K562 (cell line): ENCODE measurements at regions not wholly inside any gene's neighbourhood (a gene's known extent, or its start where the extent isn't known, plus 50 kb on each side); places are given as distances from the start of the nearest gene placed in this dataset.

Experiments used
- ATAC-seq: fragments of 200-7000 bp; cut with Tn5 transposase; 3 replicates; pipeline ENCODE4 v1.9.1; 2020; ENCODE audit warnings: moderate library complexity
- BruUV-seq: library from RNA; stranded (reverse); fragments of 400-500 nt; replicated peaks from 2 replicates; lab custom pipeline; 2021; lab: Mats Ljungman, UMichigan
- CTCF ChIA-PET: fragments of 300-600 bp; formaldehyde crosslinking; extraction: SDS; loops from one replicate; lab custom pipeline; 2021; ENCODE audit warnings: low intra/inter-chr PET ratio; lab: Yijun Ruan, JAX
- POLR2A ChIA-PET: fragments of 300-600, 350-650 bp; sonication (Branson Sonifier 250); formaldehyde crosslinking; extraction: SDS; loops from one replicate; lab custom pipeline; 2021; ENCODE audit warnings: antibody characterized with exemption, inconsistent platforms; lab: Yijun Ruan, JAX
- DNase-seq, 4 experiments: peaks; one replicate each; pipeline versions ENCODE4 v3.0.0 to v3.0.0-alpha.2; 2011 to 2018; ENCODE audit warnings: low spot score in 3 of 4, mixed read lengths in 3 of 4; ENCODE audit errors: extremely low read depth in 1 of 4
- FAIRE-seq: peaks from 2 replicates; lab custom pipeline; 2011; peaks lifted over from hg19 to GRCh38; lab: Jason Lieb, UNC
- H2AFZ ChIP-seq: 2 replicates; pipeline ENCODE4 v1.6.0; 2011; ENCODE audit warnings: low read depth, low read length, control low read depth, inconsistent platforms
- H3K27ac ChIP-seq: fragments of 200-600 bp; 3 replicates; pipeline ENCODE4 v1.8.0; 2011; ENCODE audit warnings: low read depth, mild to moderate bottlenecking, control low read depth, inconsistent platforms, low read length, moderate library complexity, mixed read lengths; ENCODE audit errors: extremely low read depth
- H3K27me3 ChIP-seq, 2 experiments: fragments of 300-600 bp in 1 of 2; 2 replicates in 1 of 2; 3 replicates in 1 of 2; pipeline versions ENCODE4 v1.6.0 to v1.8.0; 2011; ENCODE audit warnings: inconsistent platforms in 2 of 2, low read length in 2 of 2, mild to moderate bottlenecking in 1 of 2, mixed read lengths in 1 of 2, moderate library complexity in 1 of 2; ENCODE audit not compliant: control insufficient read depth in 2 of 2, insufficient read depth in 2 of 2
- H3K36me3 ChIP-seq: fragments of 300-600 bp; 3 replicates; pipeline ENCODE4 v1.8.0; 2011; ENCODE audit warnings: mild to moderate bottlenecking, low read length, inconsistent platforms; ENCODE audit not compliant: control insufficient read depth, insufficient read depth
- H3K4me1 ChIP-seq, 2 experiments: fragments of 200-600 bp in 1 of 2; replicated peaks in 1 of 2; 2 replicates in 1 of 2; 3 replicates in 1 of 2; pipeline versions ENCODE4 v1.5.1 to v1.8.0; 2011; ENCODE audit warnings: inconsistent platforms in 2 of 2, low read length in 2 of 2, mild to moderate bottlenecking in 1 of 2, mixed read lengths in 1 of 2, moderate library complexity in 1 of 2; ENCODE audit not compliant: control insufficient read depth in 2 of 2, insufficient read depth in 2 of 2
- H3K4me2 ChIP-seq: 2 replicates; pipeline ENCODE4 v1.6.1; 2011; ENCODE audit warnings: low read length, control low read depth, inconsistent platforms, mixed read lengths; ENCODE audit not compliant: insufficient read depth
- H3K4me3 ChIP-seq: fragments of 200-600 bp; sonication (generic), shearing (Covaris generic); 2 replicates; pipeline ENCODE4 v1.5.1; 2016; ENCODE audit warnings: control low read depth, inconsistent platforms
- H3K79me2 ChIP-seq: fragments of 200-600 bp; 3 replicates; pipeline ENCODE4 v1.8.0; 2011; ENCODE audit warnings: low read length, inconsistent platforms; ENCODE audit not compliant: control insufficient read depth, insufficient read depth
- H3K9ac ChIP-seq, 2 experiments: 2 replicates each; pipeline versions ENCODE4 v1.6.0 to v1.6.1; 2011; ENCODE audit warnings: low read depth in 2 of 2, low read length in 2 of 2, control low read depth in 1 of 2, inconsistent platforms in 1 of 2, mild to moderate bottlenecking in 1 of 2, mixed read lengths in 1 of 2; ENCODE audit not compliant: insufficient read depth in 1 of 2
- H3K9me1 ChIP-seq: one replicate; pipeline ENCODE4 v1.6.0; 2011; ENCODE audit warnings: inconsistent platforms, mild to moderate bottlenecking, low read length, moderate library complexity; ENCODE audit not compliant: control insufficient read depth, insufficient read depth
- H3K9me3 ChIP-seq: replicated peaks from 2 replicates; pipeline ENCODE4 v1.5.1; 2011; ENCODE audit warnings: low read depth, low read length, inconsistent platforms; ENCODE audit not compliant: control insufficient read depth, insufficient read depth
- H4K20me1 ChIP-seq: replicated peaks from 2 replicates; pipeline ENCODE4 v1.6.1; 2011; ENCODE audit warnings: low read length, inconsistent platforms, mixed read lengths; ENCODE audit not compliant: control insufficient read depth, insufficient read depth
- CHD2 ChIP-seq: IDR thresholded peaks from 2 replicates; pipeline ENCODE4 v1.6.1; 2011; ENCODE audit warnings: low read depth, low read length
- HCFC1 ChIP-seq: IDR thresholded peaks from 2 replicates; pipeline ENCODE4 v1.6.1; 2012; ENCODE audit warnings: low read depth, low read length, improper control_type of control experiment
- HMGN3 ChIP-seq: IDR thresholded peaks from 2 replicates; pipeline ENCODE4 v1.6.1; 2011; ENCODE audit warnings: borderline replicate concordance, low read depth, mild to moderate bottlenecking, mixed read lengths, low read length; ENCODE audit not compliant: insufficient read length; ENCODE audit errors: extremely low read depth
- HNRNPK ChIP-seq: fragments of 200-400 bp; formaldehyde crosslinking; IDR thresholded peaks from one replicate; pipeline ENCODE4 v1.6.1; 2018; ENCODE audit warnings: mild to moderate bottlenecking, low read depth, low read length; ENCODE audit not compliant: poor library complexity, severe bottlenecking
- KAT2B ChIP-seq: IDR thresholded peaks from one replicate; pipeline ENCODE4 v1.6.1; 2012; ENCODE audit warnings: low read depth, mild to moderate bottlenecking, control low read depth, inconsistent platforms, low read length, moderate library complexity
- MLLT1 ChIP-seq, 2 experiments: fragments of 450-650 bp; IDR thresholded peaks; 2 replicates each; pipeline ENCODE4 v1.6.1; 2016
- MYC ChIP-seq, 2 experiments: fragments of 250-450 bp in 1 of 2; sonication (Bioruptor Pico) in 1 of 2; IDR thresholded peaks; 2 replicates each; pipeline versions ENCODE4 v1.5.1 to v1.6.1; 2012 to 2021; ENCODE audit warnings: low read depth in 2 of 2, borderline replicate concordance in 1 of 2, improper control_type of control experiment in 1 of 2, low read length in 1 of 2, mild to moderate bottlenecking in 1 of 2, moderate library complexity in 1 of 2
- SMAD1 ChIP-seq: fragments of 150-350 bp; IDR thresholded peaks from 2 replicates; pipeline ENCODE4 v1.6.1; 2014; ENCODE audit warnings: low read length, low read depth; ENCODE audit not compliant: partially characterized antibody
- SRSF7 ChIP-seq: fragments of 200-400 bp; formaldehyde crosslinking; optimal IDR thresholded peaks from 2 replicates; pipeline ENCODE3; 2017; ENCODE audit warnings: mild to moderate bottlenecking, low read depth, low read length
- ZMIZ1 ChIP-seq, 2 experiments: fragments of 150-350 bp in 1 of 2; IDR thresholded peaks; 2 replicates each; pipeline ENCODE4 v1.6.1; 2012 to 2016; ENCODE audit warnings: low read depth in 2 of 2, low read length in 2 of 2, mild to moderate bottlenecking in 1 of 2, moderate library complexity in 1 of 2
- ZNF561 ChIP-seq: fragments of 450-650 bp; formaldehyde crosslinking; conservative IDR thresholded peaks from 2 replicates; pipeline ENCODE4 v1.4.0; 2020; ENCODE audit warnings: mild to moderate bottlenecking, moderate library complexity
- WGBS: fragments of 100-300 bp; shearing (Covaris generic); methylation state at CpG from one replicate; pipeline ENCODE4 v1.1.6; 2016; ENCODE audit warnings: low coverage, mixed read lengths; ENCODE audit not compliant: insufficient coverage; ENCODE audit errors: missing lambda C conversion rate; 5-methylcytosine and 5-hydroxymethylcytosine counted together
- in situ Hi-C: fragments of 300-500 bp; cut with MboI; formaldehyde crosslinking; loops from 4 replicates; pipeline ENCODE4 v1.15.0; 2018; ENCODE audit warnings: inconsistent platforms, mixed read lengths
- intact Hi-C: fragments of 100-400 bp; cut with micrococcal nuclease; formaldehyde crosslinking; loops from 2 replicates; pipeline ENCODE4 v1.14.2; 2022
- TF ChIP-seq, protein P1 (sequence below): fragments of 450-650 bp; IDR thresholded peaks from 2 replicates; pipeline ENCODE4 v1.6.1; 2016
- TF ChIP-seq, protein P2 (sequence below), 2 experiments: IDR thresholded peaks; 2 replicates each; pipeline ENCODE4 v1.6.1; 2012; ENCODE audit warnings: improper control_type of control experiment in 2 of 2, low read depth in 2 of 2, low read length in 2 of 2, borderline replicate concordance in 1 of 2

GRCh38 chr6:8556370-8557013, 121.1 kb upstream of the SLC35B3 start:
- Histone ChIP-seq H3K4me1 (no peaks in the 10 kb centered on the region), H3K27me3 (no peaks in the 10 kb centered on the region), H3K27ac (no peak overlapping the region), H3K79me2 (no peaks in the 10 kb centered on the region), H3K9me1 (no peaks in the 10 kb centered on the region), H3K9ac (no peak overlapping the region), H3K4me2 (no peak overlapping the region), H3K9me3 (no peaks in the 10 kb centered on the region), H3K36me3 (no peaks in the 10 kb centered on the region), H2AFZ (no peak overlapping the region), H3K4me3 (no peak overlapping the region), H4K20me1 (no peaks in the 10 kb centered on the region)
- ATAC-seq, result no peak
- intact Hi-C loops, result no loop called here
- FAIRE-seq, result no peak
- in situ Hi-C loops, result no loop called here
- no TSS peak for BruUV-seq
- CTCF ChIA-PET, result no interaction called here
- DNase-seq, result no peak
- POLR2A ChIA-PET, result no interaction called here
- 0% methylated on average over 1 of the region's 1 CpG for WGBS
- no peak for TF ChIP-seq CHD2
- TF ChIP-seq HMGN3, result no peak
- no peak for TF ChIP-seq ZMIZ1 (IDR thresholded peaks at IDR 0.05; ENCODE audit: low read depth in 2 of 2, low read length in 2 of 2)
- no peak for TF ChIP-seq MLLT1 (IDR thresholded peaks at IDR 0.05)
- TF ChIP-seq ZNF561 (CRISPR knock-in tag), result no peak
- no peak for TF ChIP-seq HCFC1
- TF ChIP-seq, protein P1, sequence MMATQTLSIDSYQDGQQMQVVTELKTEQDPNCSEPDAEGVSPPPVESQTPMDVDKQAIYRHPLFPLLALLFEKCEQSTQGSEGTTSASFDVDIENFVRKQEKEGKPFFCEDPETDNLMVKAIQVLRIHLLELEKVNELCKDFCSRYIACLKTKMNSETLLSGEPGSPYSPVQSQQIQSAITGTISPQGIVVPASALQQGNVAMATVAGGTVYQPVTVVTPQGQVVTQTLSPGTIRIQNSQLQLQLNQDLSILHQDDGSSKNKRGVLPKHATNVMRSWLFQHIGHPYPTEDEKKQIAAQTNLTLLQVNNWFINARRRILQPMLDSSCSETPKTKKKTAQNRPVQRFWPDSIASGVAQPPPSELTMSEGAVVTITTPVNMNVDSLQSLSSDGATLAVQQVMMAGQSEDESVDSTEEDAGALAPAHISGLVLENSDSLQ, result no peak
- TF ChIP-seq KAT2B, result no peak
- TF ChIP-seq, protein P2, sequence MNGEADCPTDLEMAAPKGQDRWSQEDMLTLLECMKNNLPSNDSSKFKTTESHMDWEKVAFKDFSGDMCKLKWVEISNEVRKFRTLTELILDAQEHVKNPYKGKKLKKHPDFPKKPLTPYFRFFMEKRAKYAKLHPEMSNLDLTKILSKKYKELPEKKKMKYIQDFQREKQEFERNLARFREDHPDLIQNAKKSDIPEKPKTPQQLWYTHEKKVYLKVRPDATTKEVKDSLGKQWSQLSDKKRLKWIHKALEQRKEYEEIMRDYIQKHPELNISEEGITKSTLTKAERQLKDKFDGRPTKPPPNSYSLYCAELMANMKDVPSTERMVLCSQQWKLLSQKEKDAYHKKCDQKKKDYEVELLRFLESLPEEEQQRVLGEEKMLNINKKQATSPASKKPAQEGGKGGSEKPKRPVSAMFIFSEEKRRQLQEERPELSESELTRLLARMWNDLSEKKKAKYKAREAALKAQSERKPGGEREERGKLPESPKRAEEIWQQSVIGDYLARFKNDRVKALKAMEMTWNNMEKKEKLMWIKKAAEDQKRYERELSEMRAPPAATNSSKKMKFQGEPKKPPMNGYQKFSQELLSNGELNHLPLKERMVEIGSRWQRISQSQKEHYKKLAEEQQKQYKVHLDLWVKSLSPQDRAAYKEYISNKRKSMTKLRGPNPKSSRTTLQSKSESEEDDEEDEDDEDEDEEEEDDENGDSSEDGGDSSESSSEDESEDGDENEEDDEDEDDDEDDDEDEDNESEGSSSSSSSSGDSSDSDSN (IDR thresholded peaks at IDR 0.05; ENCODE audit: borderline replicate concordance in 1 of 2, low read depth in 2 of 2, low read length in 2 of 2), result no peak
- TF ChIP-seq SMAD1, result no peak
- TF ChIP-seq SRSF7, result no peak
- TF ChIP-seq MYC (IDR thresholded peaks at IDR 0.05; ENCODE audit: low read depth, low read length), result no peak
- TF ChIP-seq MYC (CRISPR knock-in tag; IDR thresholded peaks at IDR 0.05; ENCODE audit: borderline replicate concordance, low read depth), result no peak
- TF ChIP-seq HNRNPK, result no peak
